ENCODE measurements at regions not wholly inside any gene's neighbourhood (a gene's known extent, or its start where the extent isn't known, plus 50 kb on each side); places are given as distances from the start of the nearest gene placed in this dataset.
A peak's percentile ranks its signal among the peaks of the same experiment; 100 is the strongest.
"Not testable (repeated sequence)": the region's sequence is repeated elsewhere in the genome, so short reads cannot be mapped to it uniquely, and the experiment has no call there.

DNA sequence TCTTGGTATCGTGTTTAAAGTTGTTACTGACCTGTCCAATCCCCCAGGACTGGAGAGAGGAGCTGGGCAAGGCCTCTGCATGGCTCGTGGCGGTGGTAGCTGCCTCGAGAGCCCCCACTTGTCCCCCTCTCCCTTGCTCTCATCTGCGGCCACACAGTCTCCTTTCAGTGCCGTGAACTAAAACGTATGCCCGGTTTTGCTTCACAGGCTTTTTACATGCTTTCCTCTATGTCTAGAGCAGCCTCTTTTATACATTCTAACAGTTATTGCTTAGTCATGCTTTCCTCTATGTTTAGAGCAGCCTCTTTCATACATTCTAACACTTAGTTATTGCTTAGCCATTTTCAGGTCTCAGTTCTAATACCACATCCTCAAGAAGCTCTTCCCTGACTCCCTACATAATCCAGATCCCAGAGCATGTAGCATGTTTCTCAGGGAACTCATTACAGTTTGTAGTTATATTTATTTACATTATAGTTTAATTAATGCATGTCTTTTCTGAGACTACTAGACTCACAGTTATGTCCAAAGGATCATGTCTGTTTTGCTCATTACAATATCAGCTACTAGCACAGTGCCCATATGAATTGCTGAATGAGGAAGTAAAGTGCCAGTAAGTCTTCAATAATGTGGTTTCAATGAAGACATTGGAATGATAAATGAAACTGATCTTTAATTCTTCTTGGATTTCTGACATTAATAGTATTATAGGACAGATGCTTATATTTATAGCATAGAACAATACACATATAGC lies 66.5 kb upstream of the TBL1XR1 start:
- Histone ChIP-seq H3K4me3 (ENCODE audit: low read depth, low read length) (no peak overlapping the region), H3K27me3 (ENCODE audit: control insufficient read depth, insufficient read depth, low read length) (no peaks in the 10 kb centered on the region), H3K36me3 (ENCODE audit: control insufficient read depth, insufficient read depth, low read length) (no peaks in the 10 kb centered on the region)
- TF ChIP-seq, protein P1, sequence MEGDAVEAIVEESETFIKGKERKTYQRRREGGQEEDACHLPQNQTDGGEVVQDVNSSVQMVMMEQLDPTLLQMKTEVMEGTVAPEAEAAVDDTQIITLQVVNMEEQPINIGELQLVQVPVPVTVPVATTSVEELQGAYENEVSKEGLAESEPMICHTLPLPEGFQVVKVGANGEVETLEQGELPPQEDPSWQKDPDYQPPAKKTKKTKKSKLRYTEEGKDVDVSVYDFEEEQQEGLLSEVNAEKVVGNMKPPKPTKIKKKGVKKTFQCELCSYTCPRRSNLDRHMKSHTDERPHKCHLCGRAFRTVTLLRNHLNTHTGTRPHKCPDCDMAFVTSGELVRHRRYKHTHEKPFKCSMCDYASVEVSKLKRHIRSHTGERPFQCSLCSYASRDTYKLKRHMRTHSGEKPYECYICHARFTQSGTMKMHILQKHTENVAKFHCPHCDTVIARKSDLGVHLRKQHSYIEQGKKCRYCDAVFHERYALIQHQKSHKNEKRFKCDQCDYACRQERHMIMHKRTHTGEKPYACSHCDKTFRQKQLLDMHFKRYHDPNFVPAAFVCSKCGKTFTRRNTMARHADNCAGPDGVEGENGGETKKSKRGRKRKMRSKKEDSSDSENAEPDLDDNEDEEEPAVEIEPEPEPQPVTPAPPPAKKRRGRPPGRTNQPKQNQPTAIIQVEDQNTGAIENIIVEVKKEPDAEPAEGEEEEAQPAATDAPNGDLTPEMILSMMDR (IDR thresholded peaks at IDR 0.05; ENCODE audit: insufficient read depth, low read length, severe bottlenecking) = no peak
- no peak for FAIRE-seq
- peak; percentile 25 for DNase-seq (ENCODE audit: low read depth)

DNA sequence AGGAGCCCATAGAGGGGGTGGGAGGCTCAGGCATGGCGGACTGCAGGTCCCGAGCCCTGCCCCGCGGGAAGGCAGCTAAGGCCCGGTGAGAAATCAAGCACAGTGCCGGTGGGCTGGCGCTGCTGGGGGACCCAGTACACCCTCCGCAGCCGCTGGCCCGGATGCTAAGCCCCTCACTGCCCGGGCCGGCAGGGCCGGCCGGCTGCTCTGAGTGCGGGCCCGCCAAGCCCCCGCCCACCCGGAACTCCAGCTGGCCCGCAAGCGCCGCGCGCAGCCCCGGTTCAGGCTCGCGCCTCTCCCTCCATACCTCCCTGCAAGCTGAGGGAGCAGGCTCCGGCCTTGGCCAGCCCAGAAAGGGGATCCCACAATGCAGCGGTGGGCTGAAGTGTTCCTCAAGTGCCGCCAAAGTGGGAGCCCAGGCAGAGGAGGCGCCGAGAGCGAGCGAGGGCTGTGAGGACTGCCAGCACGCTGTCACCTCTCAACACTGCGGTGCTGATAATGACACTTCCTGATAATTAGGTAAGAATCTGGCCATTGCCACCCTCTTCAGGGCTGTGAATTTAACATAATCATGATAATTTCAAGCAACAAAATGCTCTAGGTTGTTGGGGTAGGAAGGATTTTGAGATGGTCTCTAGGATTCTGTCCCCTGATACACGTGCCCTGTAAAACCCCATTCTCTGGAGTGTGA lies 74.7 kb upstream of the TBL1XR1 start:
- not testable (repeated sequence) for H3K27me3 ChIP-seq (ENCODE audit: control insufficient read depth, insufficient read depth, low read length); DNase-seq (ENCODE audit: low read depth); FAIRE-seq; H3K36me3 ChIP-seq (ENCODE audit: control insufficient read depth, insufficient read depth, low read length); H3K4me3 ChIP-seq (ENCODE audit: low read depth, low read length)

DNA sequence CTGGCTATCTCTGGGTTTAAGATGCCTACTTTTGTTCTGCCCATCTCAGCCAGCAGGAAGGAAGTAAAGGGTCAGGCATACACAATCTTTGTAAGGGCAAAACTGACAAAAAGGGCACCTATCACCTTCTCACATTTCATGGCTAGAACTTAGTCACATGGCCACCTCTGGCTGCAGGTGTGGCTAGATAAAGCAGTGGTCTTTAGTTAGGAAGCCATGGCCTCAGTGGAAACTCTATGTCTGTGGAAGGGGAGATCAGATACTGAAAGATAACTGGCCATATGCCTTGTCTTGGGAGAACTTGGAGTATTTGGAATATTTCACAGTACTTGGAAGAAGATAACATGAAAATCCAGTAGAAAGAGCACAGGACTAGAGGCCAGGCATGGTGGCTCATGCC lies 80.7 kb upstream of the TBL1XR1 start:
- no peak for DNase-seq (ENCODE audit: low read depth)
- Histone ChIP-seq H3K27me3 (ENCODE audit: control insufficient read depth, insufficient read depth, low read length) (no peaks in the 10 kb centered on the region), H3K36me3 (ENCODE audit: control insufficient read depth, insufficient read depth, low read length) (no peaks in the 10 kb centered on the region), H3K4me3 (ENCODE audit: low read depth, low read length) (no peak overlapping the region)
- no peak for FAIRE-seq
- TF ChIP-seq, protein P1 (IDR thresholded peaks at IDR 0.05; ENCODE audit: insufficient read depth, low read length, severe bottlenecking) = no peak

DNA sequence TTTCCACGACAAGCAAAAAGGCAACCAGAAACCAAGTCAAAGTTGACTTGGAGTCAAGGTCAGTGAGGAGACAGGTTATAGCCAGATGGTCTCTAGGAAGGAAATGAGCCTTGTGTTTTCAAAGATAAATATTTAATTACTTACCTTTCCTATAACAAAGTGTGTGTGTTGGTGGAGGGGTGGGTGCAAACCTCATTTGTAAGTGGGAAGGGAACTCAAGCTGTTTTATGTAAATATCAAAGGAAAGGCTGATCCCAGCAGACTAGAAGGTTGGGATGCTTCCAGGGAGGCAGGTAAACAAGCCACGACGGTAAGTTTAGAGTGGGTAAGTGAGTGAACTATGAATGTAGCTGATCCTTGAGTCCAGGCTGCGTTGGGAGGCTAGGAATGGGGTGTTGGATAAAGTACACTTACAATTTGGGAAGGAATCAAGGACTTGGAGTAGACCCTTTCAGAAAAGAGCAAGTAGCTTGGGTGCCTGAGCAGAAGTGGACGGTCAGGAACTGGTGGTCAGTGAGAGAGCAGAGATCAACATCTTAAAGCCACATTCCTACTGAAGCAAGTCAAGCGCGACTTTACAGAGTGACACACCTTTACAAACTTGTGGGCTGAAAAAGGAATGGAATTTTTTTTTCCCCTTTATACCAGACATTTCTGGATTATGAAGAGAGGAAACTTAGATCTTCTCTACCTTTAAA lies 82.0 kb upstream of the TBL1XR1 start:
- no peak for DNase-seq (ENCODE audit: low read depth)

DNA sequence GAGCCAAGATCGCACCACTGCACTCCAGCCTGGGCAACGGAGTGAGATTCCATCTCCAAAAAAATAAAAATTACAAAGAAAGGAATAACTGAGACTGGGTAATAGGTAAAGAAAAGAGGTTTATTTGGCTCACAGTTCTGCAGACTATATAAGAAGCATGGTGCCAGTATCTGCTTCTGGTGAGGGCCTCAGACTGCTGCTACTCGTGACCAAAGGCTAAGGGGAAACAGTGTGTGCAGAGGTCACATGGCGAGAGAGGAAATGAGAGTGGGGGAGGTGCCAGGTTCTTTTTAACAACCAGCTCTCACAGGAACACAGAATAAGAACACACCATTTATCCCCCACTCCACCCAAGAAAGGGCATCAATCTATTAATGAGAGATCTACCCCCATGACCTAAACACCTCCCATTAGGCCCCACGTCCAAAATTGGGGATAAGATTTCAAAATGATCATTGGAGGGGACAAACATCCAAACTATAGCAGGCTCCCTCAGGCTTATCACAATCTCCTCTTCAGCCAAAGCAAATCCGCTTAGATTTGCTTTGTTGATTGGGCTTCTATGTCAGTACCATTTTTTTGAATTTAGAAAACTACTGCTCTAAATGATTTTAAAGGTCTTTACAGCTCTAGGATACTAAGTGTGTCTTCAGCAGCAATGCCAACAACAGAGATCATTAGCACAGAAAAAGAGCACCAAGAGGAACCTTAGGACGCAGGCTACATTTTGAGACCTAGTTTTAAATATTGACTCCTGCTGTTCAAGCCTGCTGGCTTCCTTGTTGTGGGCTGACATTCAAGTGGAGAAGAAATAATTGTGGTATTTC lies 84.2 kb upstream of the TBL1XR1 start:
- Histone ChIP-seq H3K4me3 (ENCODE audit: low read depth, low read length) (no peak overlapping the region), H3K27me3 (ENCODE audit: control insufficient read depth, insufficient read depth, low read length) (no peaks in the 10 kb centered on the region), H3K36me3 (ENCODE audit: control insufficient read depth, insufficient read depth, low read length) (no peaks in the 10 kb centered on the region)
- TF ChIP-seq, protein P1 (IDR thresholded peaks at IDR 0.05; ENCODE audit: insufficient read depth, low read length, severe bottlenecking) = no peak
- DNase-seq (ENCODE audit: low read depth) = no peak
- FAIRE-seq = no peak

More for the DNA sequence above, 82.0 kb upstream of the TBL1XR1 start:
- TF ChIP-seq, protein P1 (IDR thresholded peaks at IDR 0.05; ENCODE audit: insufficient read depth, low read length, severe bottlenecking) = no peak
- Histone ChIP-seq H3K27me3 (ENCODE audit: control insufficient read depth, insufficient read depth, low read length) (no peaks in the 10 kb centered on the region), H3K36me3 (ENCODE audit: control insufficient read depth, insufficient read depth, low read length) (no peaks in the 10 kb centered on the region), H3K4me3 (ENCODE audit: low read depth, low read length) (no peak overlapping the region)
- FAIRE-seq = no peak
